ENCODE measurements at regions not wholly inside any gene's neighbourhood (a gene's known extent, or its start where the extent isn't known, plus 50 kb on each side); places are given as distances from the start of the nearest gene placed in this dataset.

- Histone ChIP-seq H3K4me1 (ENCODE audit: control insufficient read depth, insufficient read depth, low read length) (no peaks in the 10 kb centered on the region), H3K36me3 (ENCODE audit: control insufficient read depth, insufficient read depth, low read length) (no peaks in the 10 kb centered on the region), H3K27ac (ENCODE audit: low read length) (no peak overlapping the region), H3K4me3 (ENCODE audit: low read depth in 2 of 2, low read length in 2 of 2) (no peak overlapping the region), H3K9me3 (ENCODE audit: control insufficient read depth, insufficient read depth, low read depth, low read length) (peaks cover 2% of the 10 kb centered on the region; the same call in 1 of the 2 replicates), H3K27me3 (ENCODE audit: control insufficient read depth, insufficient read depth, low read length) (no peaks in the 10 kb centered on the region)
- DNase-seq (ENCODE audit: low read depth, low spot score): no peak
- in situ Hi-C loops (cut with HindIII; ENCODE audit: low pct_unique_long_range_greater_than_20kb, low sequenced_read_pairs): no loop called here
- no peak for ATAC-seq
- BruUV-seq (replicated peaks): no TSS peak
- intact Hi-C loops (cut with micrococcal nuclease; ENCODE audit: unreplicated experiment): no loop called here
- CTCF ChIA-PET: no interaction called here
- POLR2A ChIA-PET: interaction anchor here (0.6 kb wide), 1 partner anchor 14 kb away, joined by 9 read pairs; no protein-coding TSS in a partner anchor
- TF ChIP-seq CTCF (IDR thresholded peaks at IDR 0.05) (no peak), SIN3A (IDR thresholded peaks at IDR 0.05; ENCODE audit: borderline replicate concordance, insufficient read depth, low read depth, low read length) (no peak)
Measured at GRCh38 chr4:137659431-137659830, 127.1 kb upstream of the PCDH18 start.

- H3K27ac ChIP-seq (ENCODE audit: low read length): no peak overlapping the region
- DNase-seq (ENCODE audit: low read depth, low spot score): no peak
- no peaks in the 10 kb centered on the region for H3K36me3 ChIP-seq (ENCODE audit: control insufficient read depth, insufficient read depth, low read length)
- intact Hi-C loops (cut with micrococcal nuclease; ENCODE audit: unreplicated experiment) (no loop called here), in situ Hi-C loops (cut with HindIII; ENCODE audit: low pct_unique_long_range_greater_than_20kb, low sequenced_read_pairs) (no loop called here)
- H3K9me3 ChIP-seq (ENCODE audit: control insufficient read depth, insufficient read depth, low read depth, low read length): peaks cover 2% of the 10 kb centered on the region; the same call in 1 of the 2 replicates
- CTCF ChIA-PET: no interaction called here
- no peak for TF ChIP-seq POLR2AphosphoS5 (IDR thresholded peaks at IDR 0.05; ENCODE audit: low read depth, low read length)
- TF ChIP-seq CTCF (IDR thresholded peaks at IDR 0.05): no peak
- TF ChIP-seq TCF7L2 (IDR thresholded peaks at IDR 0.05; ENCODE audit: low read depth, low read length): no peak
- no peak for TF ChIP-seq REST (IDR thresholded peaks at IDR 0.05; ENCODE audit: insufficient read depth in 1 of 2, low read depth in 2 of 2, low read length in 1 of 2)
- no peak for TF ChIP-seq SIN3A (IDR thresholded peaks at IDR 0.05; ENCODE audit: borderline replicate concordance, insufficient read depth, low read depth, low read length)
- no peak overlapping the region for H3K4me3 ChIP-seq (ENCODE audit: low read depth in 2 of 2, low read length in 2 of 2)
- H3K4me1 ChIP-seq (ENCODE audit: control insufficient read depth, insufficient read depth, low read length): no peaks in the 10 kb centered on the region
- POLR2A ChIA-PET: no interaction called here
- no TSS peak for BruUV-seq (replicated peaks)
- ATAC-seq: no peak
- H3K27me3 ChIP-seq (ENCODE audit: control insufficient read depth, insufficient read depth, low read length): no peaks in the 10 kb centered on the region
Measured at GRCh38 chr4:137656661-137657060, 124.4 kb upstream of the PCDH18 start.

Measured in Panc1 (cell line).